Left colon (tissue), 2 donors: ENCODE measurements at regions not wholly inside any gene's neighbourhood (a gene's known extent, or its start where the extent isn't known, plus 50 kb on each side); places are given as distances from the start of the nearest gene placed in this dataset.
"Not testable (repeated sequence)": the region's sequence is repeated elsewhere in the genome, so short reads cannot be mapped to it uniquely, and the experiment has no call there.

Experiments used
- ATAC-seq: fragments of 200-7000 bp; cut with Tn5 transposase; one replicate; pipeline ENCODE4 v1.9.1; 2020; ENCODE audit warnings: mild to moderate bottlenecking, moderate library complexity
- DNase-seq, 2 donors: peaks; one replicate each; pipeline ENCODE4 v3.0.0-alpha.2; 2020
- intact Hi-C, 2 donors: fragments of 100-400 bp; cut with DNase I in 1 of 2; cut with micrococcal nuclease in 1 of 2; formaldehyde crosslinking; loops; one replicate each; pipeline versions ENCODE4 v1.11.2 to v1.14.0; 2022; cut with DNase I, micrococcal nuclease
- donor health status: DM: no; HTN: no; CAD: no.
- donor health status: DM: yes; HTN: yes; CAD: no.

- no peak for ATAC-seq
- intact Hi-C loops, result no loop called here
- no peak for DNase-seq
These were observed 138.5 kb upstream of the SLC35G4 start for GRCh38 chr18:11470941-11471340.

DNA sequence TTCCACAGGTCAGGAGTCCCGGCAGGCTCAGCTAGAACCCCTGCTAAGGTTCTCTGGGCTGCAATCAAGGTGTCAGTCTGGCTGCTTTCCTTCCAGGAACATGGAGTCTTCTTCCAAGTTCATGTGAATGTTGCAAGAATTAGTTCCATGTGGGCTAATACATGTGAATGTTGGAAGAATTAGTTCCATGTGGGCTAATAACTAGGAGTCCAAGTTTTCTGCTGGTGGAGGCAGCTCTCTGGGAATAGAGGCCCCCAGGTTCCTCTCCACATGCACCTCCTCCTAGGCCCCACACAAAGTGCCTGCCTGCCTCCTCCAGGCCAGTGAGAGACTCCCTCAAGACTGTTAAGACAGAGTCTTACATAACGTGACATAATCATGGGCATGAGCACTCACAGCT, 140.8 kb upstream of the SLC35G4 start:
- intact Hi-C loops, result no loop called here
- no peak for ATAC-seq
- no peak for DNase-seq

GRCh38 chr18:11468120-11468519, 141.3 kb upstream of the SLC35G4 start:
- ATAC-seq, result no peak
- DNase-seq, result no peak
- intact Hi-C loops, result no loop called here

DNA sequence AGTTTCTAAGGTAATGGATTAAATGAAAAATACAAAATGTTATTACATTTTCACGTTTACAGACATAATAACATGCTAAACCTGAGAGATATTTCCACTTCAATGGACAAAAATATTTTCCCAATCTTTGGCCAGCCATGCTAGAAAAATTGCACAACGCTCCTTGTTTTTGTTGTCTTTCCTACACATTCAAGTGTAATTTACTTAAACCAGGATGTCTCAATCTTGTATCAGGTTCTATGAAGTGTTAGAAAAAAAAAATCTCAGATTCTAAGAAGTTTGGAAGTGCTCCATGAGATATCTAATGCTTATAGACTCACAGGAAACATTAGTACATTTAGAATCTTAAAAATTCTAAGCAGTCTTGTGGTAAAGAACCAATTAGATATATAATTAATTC, 141.8 kb upstream of the SLC35G4 start:
- ATAC-seq (no peak), DNase-seq (no peak)
- intact Hi-C loops, result no loop called here

DNA sequence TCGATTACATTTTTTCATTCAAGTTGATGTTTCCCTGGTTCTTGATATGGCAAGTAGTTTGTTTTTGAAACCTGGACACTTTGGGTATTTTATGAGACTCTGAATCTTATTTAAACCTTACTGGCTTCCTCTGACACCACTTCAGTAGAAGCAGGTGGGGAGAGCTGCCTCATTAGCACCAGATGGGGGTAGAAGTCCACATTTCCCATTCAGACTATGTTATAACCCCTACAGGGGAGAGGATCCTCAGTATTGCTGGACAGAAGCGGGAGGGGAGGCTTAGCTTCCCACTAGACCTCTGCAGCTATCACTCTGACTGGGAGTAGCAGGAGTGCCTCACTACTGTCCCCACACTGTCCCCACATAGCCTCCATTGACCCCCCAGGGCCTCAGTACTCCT, 145.3 kb upstream of the SLC35G4 start:
- DNase-seq (no peak), ATAC-seq (no peak)
- intact Hi-C loops, result no loop called here

GRCh38 chr18:11458447-11458846, 150.9 kb upstream of the SLC35G4 start:
- no peak for DNase-seq
- no peak for ATAC-seq
- intact Hi-C loops, result no loop called here

- ATAC-seq, intact Hi-C loops, DNase-seq: not testable (repeated sequence)
These were observed 151.5 kb upstream of the SLC35G4 start for GRCh38 chr18:11457853-11458252.

- intact Hi-C loops, result no loop called here
- DNase-seq, result no peak
- no peak for ATAC-seq
These were observed 155.4 kb upstream of the SLC35G4 start for GRCh38 chr18:11454040-11454439.

GRCh38 chr18:11444169-11444568, 165.2 kb upstream of the SLC35G4 start:
- ATAC-seq, intact Hi-C loops, DNase-seq: not testable (repeated sequence)

GRCh38 chr18:11437046-11437445, 172.3 kb upstream of the SLC35G4 start:
- DNase-seq (no peak), ATAC-seq (no peak)
- intact Hi-C loops, result no loop called here

- intact Hi-C loops, result no loop called here
- DNase-seq, result no peak
- no peak for ATAC-seq
These were observed 177.0 kb upstream of the SLC35G4 start for GRCh38 chr18:11432360-11432811.

GRCh38 chr18:11429876-11430275, 179.5 kb upstream of the SLC35G4 start:
- no peak for ATAC-seq
- intact Hi-C loops, result no loop called here
- DNase-seq, result no peak

GRCh38 chr18:11425211-11425610, 184.2 kb upstream of the SLC35G4 start:
- ATAC-seq (no peak), DNase-seq (no peak)
- intact Hi-C loops, result no loop called here

- DNase-seq (no peak), ATAC-seq (no peak)
- intact Hi-C loops, result no loop called here
These were observed 190.1 kb upstream of the SLC35G4 start for GRCh38 chr18:11419338-11419737.

DNA sequence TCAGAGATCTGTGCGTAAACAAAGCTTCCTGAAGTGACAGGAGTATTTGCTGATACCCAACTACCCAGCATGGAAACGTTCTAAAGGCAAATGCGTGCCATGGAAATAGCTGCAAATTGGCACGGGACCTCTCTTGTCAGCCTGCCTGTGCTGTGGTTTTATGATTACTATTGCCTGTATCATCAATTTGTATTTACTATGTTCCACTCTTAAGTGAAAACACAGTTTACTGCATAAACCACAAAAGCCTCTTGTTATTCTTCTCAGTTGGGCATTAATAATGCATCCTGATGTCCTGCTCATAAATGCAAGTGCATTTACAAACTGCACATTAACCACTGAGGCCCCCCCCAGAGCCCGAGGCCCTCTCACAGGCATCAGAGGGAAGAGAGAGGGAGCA, 196.6 kb upstream of the SLC35G4 start:
- ATAC-seq, result no peak
- intact Hi-C loops, result no loop called here
- DNase-seq, result no peak

DNA sequence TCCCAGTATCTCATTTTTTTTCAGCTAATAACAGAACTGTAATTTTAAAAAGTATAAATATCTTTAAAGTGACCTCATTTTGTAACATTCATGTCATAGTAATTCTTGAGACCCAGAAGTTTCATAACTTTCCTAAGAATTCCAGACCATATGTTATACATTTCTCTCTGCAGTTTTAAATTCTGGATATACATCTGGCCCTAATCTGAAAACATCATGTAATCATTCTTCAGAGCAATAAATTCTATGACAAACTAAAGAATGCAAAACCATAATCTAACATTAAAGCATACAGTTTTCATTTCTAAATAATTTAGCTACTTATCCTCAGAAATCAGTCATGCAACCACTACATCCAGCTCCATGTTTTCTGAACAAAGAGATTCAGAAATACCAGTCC, 198.3 kb upstream of the SLC35G4 start:
- intact Hi-C loops, result no loop called here
- DNase-seq (no peak), ATAC-seq (no peak)

GRCh38 chr18:11408555-11409065, 200.8 kb upstream of the SLC35G4 start:
- ATAC-seq (no peak), DNase-seq (no peak)
- intact Hi-C loops, result no loop called here

DNA sequence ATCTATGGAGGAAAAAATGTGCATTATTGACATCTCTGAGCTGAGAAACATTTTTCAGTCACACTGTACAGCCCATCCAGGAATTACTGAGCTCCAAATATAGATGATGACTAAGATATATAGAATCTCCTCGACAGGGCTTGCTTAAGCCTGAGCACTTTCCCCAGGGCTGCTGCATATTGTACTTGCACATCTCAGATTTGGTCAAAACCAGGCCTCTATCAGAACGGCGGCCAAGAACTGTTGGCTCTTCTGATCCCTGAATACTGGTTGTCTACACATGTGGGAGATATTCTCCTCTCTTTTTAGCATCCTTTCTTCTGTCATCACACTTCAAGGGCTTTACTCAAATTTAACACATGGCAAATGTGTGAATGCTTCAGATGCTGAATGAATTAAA, 201.5 kb upstream of the SLC35G4 start:
- intact Hi-C loops, result no loop called here
- no peak for ATAC-seq

GRCh38 chr18:11405804-11406203, 203.6 kb upstream of the SLC35G4 start:
- intact Hi-C loops, result no loop called here
- DNase-seq, result no peak
- no peak for ATAC-seq

More for the DNA sequence above, 201.5 kb upstream of the SLC35G4 start:
- no peak for DNase-seq

GRCh38 chr18:11400703-11401102, 208.7 kb upstream of the SLC35G4 start:
- no peak for ATAC-seq
- intact Hi-C loops, result no loop called here

GRCh38 chr18:11398625-11399024, 210.8 kb upstream of the SLC35G4 start:
- ATAC-seq (no peak), DNase-seq (no peak)
- intact Hi-C loops, result no loop called here

More at GRCh38 chr18:11400703-11401102, 208.7 kb upstream of the SLC35G4 start:
- no peak for DNase-seq
